Smooth muscle cell of the brain vasculature (primary cell): ENCODE measurements at regions not wholly inside any gene's neighbourhood (a gene's known extent, or its start where the extent isn't known, plus 50 kb on each side); places are given as distances from the start of the nearest gene placed in this dataset.

Source experiments
- DNase-seq: peaks from one replicate; pipeline ENCODE4 v3.0.0-alpha.2; 2012; ENCODE audit warnings: low read depth, low spot score

- DNase-seq = no peak
Measured at GRCh38 chr1:61627365-61627764, 97.6 kb downstream of the TM2D1 start.

DNA sequence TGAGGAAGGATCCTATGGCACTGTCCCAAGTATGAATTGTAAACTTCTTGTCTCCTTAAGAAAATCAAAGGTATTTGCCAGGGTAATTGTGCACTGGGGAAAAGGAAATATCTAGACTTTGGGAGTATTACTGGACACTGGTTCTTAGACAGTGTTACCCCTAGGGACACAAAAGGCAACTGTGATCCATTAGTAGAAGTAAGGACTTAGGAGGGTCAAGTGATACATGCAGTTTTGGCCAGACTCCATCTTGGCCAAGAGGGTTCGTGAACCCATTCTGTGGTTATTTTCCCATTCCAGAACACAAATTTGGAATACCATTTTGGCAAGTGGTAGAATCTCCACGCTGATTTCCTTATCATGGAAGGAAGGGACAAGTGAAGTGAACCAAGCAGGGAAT is 98.1 kb downstream of the TM2D1 start:
- DNase-seq = no peak

GRCh38 chr1:61623852-61624251 is 101.1 kb downstream of the TM2D1 start:
- no peak for DNase-seq

- DNase-seq = no peak
Measured at GRCh38 chr1:61620536-61620935, 104.4 kb downstream of the TM2D1 start.

DNA sequence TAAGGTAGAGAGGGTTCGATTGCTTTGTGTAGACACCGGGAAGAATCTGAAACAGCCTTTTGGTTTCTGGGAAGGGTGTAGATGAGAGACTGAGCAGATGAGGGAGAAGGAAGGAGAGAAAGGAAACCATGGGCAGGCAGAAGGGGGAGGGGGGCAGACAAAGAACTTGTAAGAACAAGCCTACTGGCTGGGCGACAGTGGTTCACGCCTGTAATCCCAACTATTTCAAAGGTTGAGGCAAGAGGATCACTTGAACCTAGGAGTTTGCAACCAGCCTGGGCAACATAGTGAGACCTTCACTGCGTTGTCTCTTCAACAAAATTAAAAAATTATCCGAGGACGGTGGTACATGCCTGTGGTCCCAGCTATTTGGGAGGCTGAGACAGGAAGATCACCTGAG is 106.2 kb downstream of the TM2D1 start:
- no peak for DNase-seq

- no peak for DNase-seq
Measured at GRCh38 chr1:61618193-61618592, 106.7 kb downstream of the TM2D1 start.

DNA sequence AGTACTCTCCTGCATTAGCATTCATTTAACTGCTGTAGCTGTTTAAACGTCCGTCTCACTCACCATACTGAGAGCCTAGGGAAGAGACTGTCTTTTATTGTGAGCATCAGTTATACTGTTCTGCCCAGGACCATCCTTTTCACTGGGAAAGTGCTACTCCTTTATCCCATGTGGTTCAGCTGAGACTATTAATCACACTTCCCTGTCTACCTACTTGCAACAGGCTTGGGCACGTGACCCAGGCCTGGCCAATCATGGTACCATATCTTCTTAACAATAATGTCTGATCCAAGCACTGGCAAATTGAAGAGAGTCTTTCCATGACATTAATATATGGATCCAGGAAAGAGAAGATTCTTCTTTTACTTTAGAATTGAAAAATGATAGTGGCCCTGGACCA is 108.1 kb downstream of the TM2D1 start:
- DNase-seq = no peak

GRCh38 chr1:61612602-61613001 is 112.3 kb downstream of the TM2D1 start:
- DNase-seq = no peak

DNA sequence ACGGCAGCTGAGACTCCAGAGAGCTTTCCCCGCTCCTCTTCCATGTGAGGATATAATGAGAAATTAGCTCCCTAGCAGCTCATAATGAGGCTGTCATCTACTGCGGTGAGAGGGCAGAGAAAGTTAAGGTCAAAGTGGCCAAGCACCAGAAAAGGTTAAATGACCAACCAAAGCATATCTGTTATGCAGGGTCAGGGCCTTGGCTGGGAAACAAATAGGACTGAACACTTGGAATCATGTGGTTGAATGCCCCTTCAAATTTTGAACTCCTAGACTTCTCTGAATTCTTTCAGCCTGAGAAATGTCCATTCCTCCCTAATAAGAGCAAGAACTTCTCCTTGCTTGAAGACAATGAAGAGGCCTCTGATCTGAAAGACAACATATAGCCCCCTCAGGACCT is 115.9 kb downstream of the TM2D1 start:
- no peak for DNase-seq

DNA sequence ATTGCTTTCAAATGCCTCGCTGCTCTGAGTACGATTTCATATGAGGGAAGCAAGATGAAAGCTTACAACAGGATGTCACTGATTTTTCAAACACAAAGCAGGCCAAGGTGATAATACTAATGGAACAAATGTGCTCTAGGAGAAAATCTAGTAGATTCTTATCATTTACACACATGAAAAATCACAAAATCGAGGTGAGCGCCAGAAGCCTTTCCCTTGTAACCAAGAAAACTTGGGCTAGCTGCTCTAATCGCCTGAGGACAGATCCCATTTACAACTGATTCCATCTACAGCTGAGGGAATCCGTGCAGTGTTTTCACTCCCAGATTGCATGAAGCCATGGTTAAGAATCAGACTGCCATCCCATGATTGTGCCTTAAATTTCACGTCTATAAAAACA is 117.5 kb downstream of the TM2D1 start:
- no peak for DNase-seq

GRCh38 chr1:61606448-61607312 is 118.3 kb downstream of the TM2D1 start:
- no peak for DNase-seq

GRCh38 chr1:61605607-61606321 is 119.2 kb downstream of the TM2D1 start:
- DNase-seq = no peak

GRCh38 chr1:61604684-61605083 is 120.3 kb downstream of the TM2D1 start:
- DNase-seq = no peak

- no peak for DNase-seq
Measured at GRCh38 chr1:61604261-61604660, 120.7 kb downstream of the TM2D1 start.

- no peak for DNase-seq
Measured at GRCh38 chr1:61602663-61603062, 122.3 kb downstream of the TM2D1 start.

- DNase-seq = no peak
Measured at GRCh38 chr1:61597601-61598000, 127.3 kb downstream of the TM2D1 start.

DNA sequence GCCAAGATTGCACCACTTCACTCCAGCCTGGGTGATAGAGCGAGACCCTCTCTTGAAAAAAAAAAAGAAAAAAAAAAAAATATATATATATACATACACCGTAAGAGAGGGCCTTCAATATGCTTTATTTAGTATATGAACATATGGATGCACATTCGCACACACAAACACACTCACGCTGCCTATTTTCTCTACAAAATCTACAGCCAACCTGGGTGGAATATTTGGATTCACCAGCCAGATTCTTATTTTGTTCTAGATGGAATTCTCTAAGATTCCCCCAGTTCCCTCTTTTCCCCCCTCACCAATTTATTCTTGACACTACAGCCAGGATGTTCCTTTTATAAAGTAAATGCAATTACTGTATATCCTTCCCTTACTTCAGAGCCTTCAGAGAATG is 131.6 kb downstream of the TM2D1 start:
- no peak for DNase-seq

- no peak for DNase-seq
Measured at GRCh38 chr1:61591351-61591750, 133.6 kb downstream of the TM2D1 start.

GRCh38 chr1:61588736-61589672 is 135.9 kb downstream of the TM2D1 start:
- DNase-seq = peak; percentile 46

- DNase-seq = no peak
Measured at GRCh38 chr1:61585714-61586113, 139.2 kb downstream of the TM2D1 start.

- DNase-seq = no peak
Measured at GRCh38 chr1:61583703-61584102, 141.2 kb downstream of the TM2D1 start.

- DNase-seq = no peak
Measured at GRCh38 chr1:61581251-61581650, 143.7 kb downstream of the TM2D1 start.
